ENCODE measurements at regions not wholly inside any gene's neighbourhood (a gene's known extent, or its start where the extent isn't known, plus 50 kb on each side); places are given as distances from the start of the nearest gene placed in this dataset.

DNA sequence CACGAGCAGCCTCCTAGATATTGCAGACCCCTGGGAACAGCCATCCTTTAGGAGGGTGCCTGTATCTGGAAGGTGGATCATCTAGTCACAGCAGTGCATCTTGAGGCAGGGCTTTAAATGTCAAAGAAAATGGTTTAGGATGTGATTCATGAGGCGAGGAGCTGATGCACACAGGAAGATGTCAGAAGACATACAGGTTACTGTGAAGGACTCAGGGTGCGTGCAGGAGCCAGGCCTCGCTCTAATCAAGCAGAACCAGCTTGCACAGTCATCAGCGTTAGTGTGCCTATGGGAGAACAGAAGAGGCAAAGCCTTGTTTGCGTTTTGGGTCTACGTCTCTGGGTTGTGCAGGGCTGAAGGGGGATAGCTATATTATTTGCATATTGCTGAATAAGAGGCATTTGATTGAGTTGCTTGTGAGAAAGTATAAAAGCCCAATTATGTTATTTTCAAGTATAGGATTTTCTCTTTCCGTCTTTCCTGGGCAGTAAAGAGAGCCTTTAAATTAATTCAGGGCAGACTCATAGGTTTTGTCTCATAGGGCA, 77.3 kb upstream of the RPH3A start:
- Histone ChIP-seq H3K4me1 (peaks cover 6% of the 10 kb centered on the region), H3K36me3 (ENCODE audit: low read depth, missing control alignments) (no peaks in the 10 kb centered on the region), H3K4me3 (no peak overlapping the region), H3K27ac (no peak overlapping the region), H3K9me3 (no peaks in the 10 kb centered on the region), H3K27me3 (no peaks in the 10 kb centered on the region)
- intact Hi-C loops (cut with DNase I; ENCODE audit: low total_unique reads): no loop called here
- 76 to 85% methylated on average over 8 of the region's 8 CpGs for WGBS, 2 donors
- DNase-seq: no peak
- TF ChIP-seq POLR2A (IDR thresholded peaks at IDR 0.05): no peak
- TF ChIP-seq, protein P1, sequence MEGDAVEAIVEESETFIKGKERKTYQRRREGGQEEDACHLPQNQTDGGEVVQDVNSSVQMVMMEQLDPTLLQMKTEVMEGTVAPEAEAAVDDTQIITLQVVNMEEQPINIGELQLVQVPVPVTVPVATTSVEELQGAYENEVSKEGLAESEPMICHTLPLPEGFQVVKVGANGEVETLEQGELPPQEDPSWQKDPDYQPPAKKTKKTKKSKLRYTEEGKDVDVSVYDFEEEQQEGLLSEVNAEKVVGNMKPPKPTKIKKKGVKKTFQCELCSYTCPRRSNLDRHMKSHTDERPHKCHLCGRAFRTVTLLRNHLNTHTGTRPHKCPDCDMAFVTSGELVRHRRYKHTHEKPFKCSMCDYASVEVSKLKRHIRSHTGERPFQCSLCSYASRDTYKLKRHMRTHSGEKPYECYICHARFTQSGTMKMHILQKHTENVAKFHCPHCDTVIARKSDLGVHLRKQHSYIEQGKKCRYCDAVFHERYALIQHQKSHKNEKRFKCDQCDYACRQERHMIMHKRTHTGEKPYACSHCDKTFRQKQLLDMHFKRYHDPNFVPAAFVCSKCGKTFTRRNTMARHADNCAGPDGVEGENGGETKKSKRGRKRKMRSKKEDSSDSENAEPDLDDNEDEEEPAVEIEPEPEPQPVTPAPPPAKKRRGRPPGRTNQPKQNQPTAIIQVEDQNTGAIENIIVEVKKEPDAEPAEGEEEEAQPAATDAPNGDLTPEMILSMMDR (IDR thresholded peaks at IDR 0.05): no peak

DNA sequence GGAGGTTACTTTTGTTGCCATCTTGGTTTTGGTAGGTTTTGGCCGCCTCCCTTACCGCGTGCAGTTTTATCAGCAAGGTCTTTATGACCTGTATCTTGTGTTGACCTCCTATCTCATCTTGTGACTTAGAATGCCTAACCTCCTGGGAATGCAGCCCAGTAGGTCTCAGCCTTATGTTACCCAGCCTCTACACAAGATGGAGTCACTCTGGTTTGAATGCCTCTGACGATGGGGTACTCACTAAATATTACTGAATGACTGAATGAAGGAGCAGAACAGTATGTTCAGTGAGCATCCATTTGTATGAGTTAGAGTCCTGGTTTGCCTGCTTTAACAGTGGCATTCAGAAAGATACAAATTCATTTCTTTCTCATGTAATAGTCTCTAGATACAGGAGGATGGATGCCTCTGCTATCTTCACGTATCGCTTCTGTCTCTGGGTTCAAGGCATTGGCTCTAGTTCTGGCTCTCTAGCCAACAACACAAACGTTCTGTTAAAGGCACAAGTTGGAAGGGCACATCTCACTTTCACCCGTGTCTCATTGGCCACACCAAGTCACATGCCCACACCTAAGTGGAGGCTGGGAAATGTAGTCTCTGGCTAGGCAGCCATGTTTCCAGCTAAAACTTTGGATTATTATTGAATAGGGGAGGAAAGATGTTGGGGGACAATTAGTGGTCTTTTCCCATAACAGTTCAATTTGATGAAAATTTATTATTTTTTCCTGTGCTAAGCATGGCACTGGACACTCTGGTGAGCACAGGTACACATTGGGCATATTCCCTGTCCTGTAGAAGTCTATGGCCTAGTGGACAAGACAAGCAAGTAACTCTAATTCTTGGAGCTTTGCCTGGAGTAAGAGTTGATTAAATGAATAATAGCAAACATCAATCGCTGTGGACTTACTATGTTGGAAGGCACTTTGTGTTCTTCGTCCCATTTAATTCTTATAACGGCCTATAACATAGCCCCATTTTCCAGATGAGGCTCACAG, 75.2 kb upstream of the RPH3A start:
- Histone ChIP-seq H3K4me1 (peaks cover 6% of the 10 kb centered on the region), H3K27ac (no peak overlapping the region), H3K27me3 (no peaks in the 10 kb centered on the region), H3K9me3 (no peaks in the 10 kb centered on the region), H3K36me3 (ENCODE audit: low read depth, missing control alignments) (no peaks in the 10 kb centered on the region), H3K4me3 (no peak overlapping the region)
- peak; percentile 76 for DNase-seq
- no peak for TF ChIP-seq POLR2A (IDR thresholded peaks at IDR 0.05)
- TF ChIP-seq, protein P1 (IDR thresholded peaks at IDR 0.05): no peak
- intact Hi-C loops (cut with DNase I; ENCODE audit: low total_unique reads): no loop called here
- WGBS, 2 donors: 59 to 68% methylated on average over 11 of the region's 11 CpGs

DNA sequence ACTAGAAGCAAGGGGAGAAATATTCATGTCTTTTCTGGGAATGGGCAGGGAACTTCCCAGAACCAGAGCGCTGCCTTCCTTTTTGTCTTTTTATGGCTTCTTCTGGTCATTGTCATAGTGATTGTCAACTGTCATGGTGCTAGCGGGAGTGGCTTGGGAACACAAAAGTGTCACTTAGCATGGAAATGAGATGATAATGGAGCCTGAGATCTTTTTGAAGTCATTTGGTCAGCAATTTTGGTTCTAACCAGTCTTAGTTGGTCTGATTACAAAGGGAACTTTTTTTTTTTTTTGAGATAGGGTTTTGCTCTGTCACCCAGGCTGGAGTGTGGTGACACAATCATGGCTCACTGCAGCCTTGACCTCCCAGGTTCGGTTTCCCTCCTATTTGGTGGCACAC, 62.7 kb upstream of the RPH3A start:
- H3K27me3 ChIP-seq: no peaks in the 10 kb centered on the region
- H3K9me3 ChIP-seq: no peaks in the 10 kb centered on the region
- no peak overlapping the region for H3K27ac ChIP-seq
- TF ChIP-seq, protein P1 (IDR thresholded peaks at IDR 0.05): no peak
- no peak for TF ChIP-seq POLR2A (IDR thresholded peaks at IDR 0.05)
- WGBS, 2 donors: 76 to 82% methylated on average over 3 of the region's 3 CpGs
- intact Hi-C loops (cut with DNase I; ENCODE audit: low total_unique reads): no loop called here
- no peaks in the 10 kb centered on the region for H3K4me1 ChIP-seq
- H3K36me3 ChIP-seq (ENCODE audit: low read depth, missing control alignments): no peaks in the 10 kb centered on the region
- H3K4me3 ChIP-seq: no peak overlapping the region
- no peak for DNase-seq

DNA sequence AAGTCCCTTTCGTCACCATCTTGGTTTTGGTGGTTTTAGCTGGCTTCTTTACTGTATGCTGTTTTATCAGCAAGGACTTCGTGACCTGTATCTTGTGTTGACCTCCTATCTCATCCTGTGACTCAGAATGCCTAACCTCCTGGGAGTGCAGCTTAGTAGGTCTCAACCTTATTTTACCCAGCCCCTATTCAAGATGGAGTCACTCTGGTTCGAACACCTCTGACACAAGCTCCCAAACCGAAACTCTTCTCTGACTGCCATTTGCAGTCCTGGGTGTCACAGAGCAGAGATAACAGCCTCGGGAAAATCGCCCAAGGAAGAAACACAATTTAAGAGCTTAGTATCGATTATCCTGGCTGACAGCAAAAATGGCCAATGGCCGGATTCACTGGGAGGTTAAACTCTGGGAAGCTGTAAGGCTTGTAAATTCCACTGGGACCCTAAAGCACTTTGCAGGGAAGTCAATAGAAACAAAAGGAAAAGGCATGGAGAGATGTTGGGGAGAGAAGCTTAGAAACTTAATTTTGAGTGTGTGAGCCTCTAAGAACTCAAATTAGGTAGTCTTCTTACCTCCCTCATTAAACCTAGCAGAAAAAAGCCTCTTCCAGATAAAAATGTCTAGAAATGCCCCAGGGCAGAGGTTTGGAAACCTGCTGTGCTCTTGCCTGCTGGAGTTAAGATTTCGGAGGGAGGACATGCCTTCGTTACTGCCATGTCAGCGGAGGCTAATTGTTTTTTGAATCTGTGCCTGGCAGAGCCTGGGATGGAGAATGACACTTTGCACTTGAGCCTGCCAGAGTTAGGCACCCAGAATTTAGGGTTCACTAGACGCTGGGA, 56.5 kb upstream of the RPH3A start:
- H3K4me3 ChIP-seq: no peak overlapping the region
- 59 to 63% methylated on average over 12 of the region's 12 CpGs for WGBS, 2 donors
- H3K4me1 ChIP-seq: no peaks in the 10 kb centered on the region
- no peaks in the 10 kb centered on the region for H3K9me3 ChIP-seq
- H3K27ac ChIP-seq: no peak overlapping the region
- DNase-seq: no peak
- intact Hi-C loops (cut with DNase I; ENCODE audit: low total_unique reads): no loop called here
- H3K36me3 ChIP-seq (ENCODE audit: low read depth, missing control alignments): no peaks in the 10 kb centered on the region
- no peaks in the 10 kb centered on the region for H3K27me3 ChIP-seq
- no peak for TF ChIP-seq POLR2A (IDR thresholded peaks at IDR 0.05)
- TF ChIP-seq, protein P1 (IDR thresholded peaks at IDR 0.05): no peak
